Mesothelial cell of epicardium (in vitro differentiated cells): ENCODE measurements at regions not wholly inside any gene's neighbourhood (a gene's known extent, or its start where the extent isn't known, plus 50 kb on each side); places are given as distances from the start of the nearest gene placed in this dataset.

Experiments used
- DNase-seq, 2 experiments: peaks; one replicate each; pipeline ENCODE4 v3.0.0; 2021; ENCODE audit warnings: low spot score in 2 of 2; ENCODE audit not compliant: unreplicated experiment in 2 of 2
- H3K27ac Mint-ChIP-seq: 2 replicates; pipeline ENCODE4 v1.8.0; 2021; ENCODE audit warnings: mixed read lengths
- H3K27me3 Mint-ChIP-seq: 2 replicates; pipeline ENCODE4 v1.8.0; 2021; ENCODE audit warnings: low read depth, mixed read lengths
- H3K36me3 Mint-ChIP-seq: 2 replicates; pipeline ENCODE4 v1.8.0; 2021; ENCODE audit warnings: mixed read lengths
- H3K4me1 Mint-ChIP-seq: 2 replicates; pipeline ENCODE4 v1.8.0; 2021; ENCODE audit warnings: mixed read lengths
- H3K4me3 Mint-ChIP-seq: 2 replicates; pipeline ENCODE4 v1.8.0; 2021; ENCODE audit warnings: mild to moderate bottlenecking, moderate library complexity, mixed read lengths
- H3K9me3 Mint-ChIP-seq: 2 replicates; pipeline ENCODE4 v1.8.0; 2021; ENCODE audit warnings: mixed read lengths
- CTCF ChIP-seq: fragments of 200-600 bp; sonication (generic); IDR thresholded peaks from one replicate; pipeline ENCODE4 v1.5.0; 2021; ENCODE audit warnings: antibody characterized with exemption; ENCODE audit not compliant: unreplicated experiment

- Mint-ChIP-seq H3K4me3 (no peak overlapping the region), H3K27me3 (no peaks in the 10 kb centered on the region), H3K4me1 (no peaks in the 10 kb centered on the region), H3K36me3 (no peaks in the 10 kb centered on the region), H3K27ac (no peak overlapping the region), H3K9me3 (no peaks in the 10 kb centered on the region)
- no peak for DNase-seq
- no peak for TF ChIP-seq CTCF
Measured at GRCh38 chr6:164409309-164410009, 899.9 kb downstream of the C6orf118 start.

- H3K4me1 Mint-ChIP-seq = no peaks in the 10 kb centered on the region
- DNase-seq = no peak
- H3K27me3 Mint-ChIP-seq = no peaks in the 10 kb centered on the region
- no peak overlapping the region for H3K27ac Mint-ChIP-seq
- no peaks in the 10 kb centered on the region for H3K9me3 Mint-ChIP-seq
- H3K4me3 Mint-ChIP-seq = no peak overlapping the region
- no peak for TF ChIP-seq CTCF
- H3K36me3 Mint-ChIP-seq = no peaks in the 10 kb centered on the region
Measured at GRCh38 chr6:164408868-164409267, 900.5 kb downstream of the C6orf118 start.

GRCh38 chr6:164404812-164405488 is 904.5 kb downstream of the C6orf118 start:
- Mint-ChIP-seq H3K27ac (no peak overlapping the region), H3K4me3 (no peak overlapping the region), H3K27me3 (no peaks in the 10 kb centered on the region), H3K9me3 (no peaks in the 10 kb centered on the region), H3K4me1 (no peaks in the 10 kb centered on the region), H3K36me3 (no peaks in the 10 kb centered on the region)
- DNase-seq = no peak
- no peak for TF ChIP-seq CTCF

GRCh38 chr6:164401871-164402270 is 907.5 kb downstream of the C6orf118 start:
- H3K4me3 Mint-ChIP-seq = no peak overlapping the region

GRCh38 chr6:164398647-164399046 is 910.8 kb downstream of the C6orf118 start:
- no peak for TF ChIP-seq CTCF
- Mint-ChIP-seq H3K9me3 (no peaks in the 10 kb centered on the region), H3K36me3 (no peaks in the 10 kb centered on the region), H3K4me3 (no peak overlapping the region), H3K27me3 (no peaks in the 10 kb centered on the region), H3K27ac (no peak overlapping the region), H3K4me1 (peaks cover 2% of the 10 kb centered on the region)
- DNase-seq = no peak

More at GRCh38 chr6:164401871-164402270, 907.5 kb downstream of the C6orf118 start:
- no peak for DNase-seq
- TF ChIP-seq CTCF = no peak
- no peaks in the 10 kb centered on the region for H3K27me3 Mint-ChIP-seq
- no peak overlapping the region for H3K27ac Mint-ChIP-seq
- no peaks in the 10 kb centered on the region for H3K36me3 Mint-ChIP-seq
- no peaks in the 10 kb centered on the region for H3K9me3 Mint-ChIP-seq
- peaks cover 2% of the 10 kb centered on the region for H3K4me1 Mint-ChIP-seq
